ENCODE measurements at regions not wholly inside any gene's neighbourhood (a gene's known extent, or its start where the extent isn't known, plus 50 kb on each side); places are given as distances from the start of the nearest gene placed in this dataset.

- POLR2A ChIA-PET: no interaction called here
- dilution Hi-C loops (cut with MboI; ENCODE audit: extremely low pct_ligation_motif_present, low sequenced_read_pairs): no loop called here
These were observed 362.6 kb downstream of the BCAT1 start for GRCh38 chr12:24586293-24586692.

More at GRCh38 chr12:24586293-24586692, 362.6 kb downstream of the BCAT1 start:
- H3K4me2 ChIP-seq (ENCODE audit: insufficient read depth, low read length): no peak overlapping the region
- FAIRE-seq: no peak
- no peak overlapping the region for H2AFZ ChIP-seq (ENCODE audit: low read depth, low read length)
- no peak overlapping the region for H3K4me3 ChIP-seq (replicated peaks in 1 of 3; ENCODE audit: insufficient read depth in 1 of 3, low read depth in 1 of 3, low read length in 3 of 3)
- CTCF ChIA-PET: interaction anchor here (1.2 to 1.4 kb wide), 4 partner anchors 9 to 23 kb away, joined by 3 to 5 read pairs (median 4); no protein-coding TSS in a partner anchor
- H3K9me1 ChIP-seq (replicated peaks; ENCODE audit: control insufficient read depth, extremely low read depth, insufficient read depth, low read length): no peaks in the 10 kb centered on the region
- intact Hi-C loops (cut with micrococcal nuclease): no loop called here
- no TSS peak for BruUV-seq (replicated peaks)
- no peak overlapping the region for H3K9ac ChIP-seq (replicated peaks; ENCODE audit: extremely low read depth, insufficient read depth, low read length)
- peaks cover 4 to 7% of the 10 kb centered on the region in 2 experiments for H3K27me3 ChIP-seq (ENCODE audit: control insufficient read depth in 2 of 2, insufficient read depth in 2 of 2, low read length in 2 of 2)
- no peak for DNase-seq (ENCODE audit: low read depth, low spot score)
- H3K27ac ChIP-seq (ENCODE audit: insufficient read depth, low read depth, low read length): no peak overlapping the region
- H3K79me2 ChIP-seq (ENCODE audit: control insufficient read depth, insufficient read depth, low read length): no peaks in the 10 kb centered on the region
- H3K4me1 ChIP-seq (ENCODE audit: control insufficient read depth, extremely low read depth, insufficient read depth, low read length): no peaks in the 10 kb centered on the region
- no peaks in the 10 kb centered on the region for H3K36me3 ChIP-seq (ENCODE audit: control insufficient read depth in 2 of 2, extremely low read depth in 1 of 2, insufficient read depth in 2 of 2, low read length in 2 of 2)
- TF ChIP-seq EZH2 (IDR thresholded peaks at IDR 0.05; ENCODE audit: borderline replicate concordance, low read depth, low read length, severe bottlenecking) (no peak), JUN (IDR thresholded peaks at IDR 0.05; ENCODE audit: borderline replicate concordance, insufficient read depth, insufficient read length, low read depth) (no peak), CTCF (IDR thresholded peaks at IDR 0.05; ENCODE audit: extremely low read depth in 1 of 2, insufficient read depth in 1 of 2, low read depth in 1 of 2, low read length in 2 of 2) (no peak), GATA2 (IDR thresholded peaks at IDR 0.05; ENCODE audit: insufficient read depth, insufficient read length, low read depth, low read length) (no peak), MYC (IDR thresholded peaks at IDR 0.05; ENCODE audit: low read depth, low read length) (no peak), POLR2AphosphoS5 (IDR thresholded peaks at IDR 0.05; ENCODE audit: insufficient read depth, low read depth, low read length) (no peak), MAX (IDR thresholded peaks at IDR 0.05; ENCODE audit: insufficient read depth, insufficient read length) (no peak)
- H4K20me1 ChIP-seq (replicated peaks; ENCODE audit: control insufficient read depth, extremely low read depth, insufficient read depth, low read length): no peaks in the 10 kb centered on the region
- H3K9me3 ChIP-seq (replicated peaks; ENCODE audit: control insufficient read depth, insufficient read depth, low read length): no peaks in the 10 kb centered on the region
